Loucy (cell line): ENCODE measurements at regions not wholly inside any gene's neighbourhood (a gene's known extent, or its start where the extent isn't known, plus 50 kb on each side); places are given as distances from the start of the nearest gene placed in this dataset.
A peak's percentile ranks its signal among the peaks of the same experiment; 100 is the strongest.
"Not testable (repeated sequence)": the region's sequence is repeated elsewhere in the genome, so short reads cannot be mapped to it uniquely, and the experiment has no call there.

Experiments used
- H2AFZ ChIP-seq: fragments of 200-600 bp; sonication (generic); 2 replicates; pipeline ENCODE4 v1.6.0; 2016; ENCODE audit warnings: antibody characterized with exemption, mild to moderate bottlenecking, low read length, moderate library complexity
- H3F3A ChIP-seq: fragments of 200-600 bp; 2 replicates; pipeline ENCODE4 v1.6.0; 2016; ENCODE audit warnings: antibody characterized with exemption, low read depth, mild to moderate bottlenecking
- H3K27me3 ChIP-seq: fragments of 200-600 bp; sonication (generic); 2 replicates; pipeline ENCODE4 v1.6.1; 2014; ENCODE audit warnings: low read length, mild to moderate bottlenecking; ENCODE audit not compliant: insufficient read depth, poor library complexity, severe bottlenecking
- H3K36me3 ChIP-seq: fragments of 200-600 bp; sonication (generic); 2 replicates; pipeline ENCODE4 v1.6.1; 2016; ENCODE audit warnings: low read length; ENCODE audit not compliant: insufficient read depth
- H3K4me1 ChIP-seq: fragments of 200-600 bp; sonication (generic); 2 replicates; pipeline ENCODE4 v1.5.1; 2014; ENCODE audit warnings: low read length, mild to moderate bottlenecking; ENCODE audit not compliant: insufficient read depth, poor library complexity, severe bottlenecking
- H3K4me2 ChIP-seq: fragments of 200-600 bp; sonication (generic); 2 replicates; pipeline ENCODE4 v1.6.0; 2014; ENCODE audit warnings: antibody characterized with exemption, low read length, low read depth, mild to moderate bottlenecking; ENCODE audit not compliant: poor library complexity, severe bottlenecking
- H3K4me3 ChIP-seq: fragments of 200-600 bp; sonication (generic); 2 replicates; pipeline ENCODE4 v1.5.1; 2014; ENCODE audit warnings: low read length, mild to moderate bottlenecking, mixed read lengths; ENCODE audit not compliant: poor library complexity, severe bottlenecking
- H3K79me2 ChIP-seq: fragments of 200-600 bp; sonication (generic); 2 replicates; pipeline ENCODE4 v1.6.1; 2014; ENCODE audit warnings: low read length; ENCODE audit not compliant: insufficient read depth
- H3K9ac ChIP-seq: fragments of 200-600 bp; sonication (generic); 2 replicates; pipeline ENCODE4 v1.6.0; 2014; ENCODE audit warnings: mild to moderate bottlenecking, low read depth, low read length, moderate library complexity; ENCODE audit not compliant: poor library complexity, severe bottlenecking
- H3K9me2 ChIP-seq: fragments of 200-600 bp; sonication (generic); replicated peaks from 2 replicates; pipeline ENCODE4 v1.6.1; 2016; ENCODE audit warnings: low read depth, low read length, mixed read lengths
- H3K9me3 ChIP-seq: fragments of 200-600 bp; sonication (generic); 2 replicates; pipeline ENCODE4 v1.6.1; 2014; ENCODE audit warnings: mild to moderate bottlenecking, antibody characterized with exemption, low read length, low read depth; ENCODE audit not compliant: insufficient read depth
- H4K20me1 ChIP-seq: fragments of 200-600 bp; sonication (generic); 2 replicates; pipeline ENCODE4 v1.6.0; 2014; ENCODE audit warnings: antibody characterized with exemption, low read length, mild to moderate bottlenecking; ENCODE audit not compliant: insufficient read depth, poor library complexity, severe bottlenecking
- EZH2phosphoT487 ChIP-seq: fragments of 200-600 bp; IDR thresholded peaks from 2 replicates; pipeline ENCODE4 v1.6.1; 2018; ENCODE audit warnings: antibody characterized with exemption, mild to moderate bottlenecking, moderate library complexity, borderline replicate concordance
- TF ChIP-seq, protein P1 (sequence below): fragments of 200-600 bp; sonication (generic); conservative IDR thresholded peaks from 2 replicates; pipeline ENCODE4 v1.5.1; 2014; ENCODE audit warnings: mild to moderate bottlenecking, antibody characterized with exemption, low read length

DNA sequence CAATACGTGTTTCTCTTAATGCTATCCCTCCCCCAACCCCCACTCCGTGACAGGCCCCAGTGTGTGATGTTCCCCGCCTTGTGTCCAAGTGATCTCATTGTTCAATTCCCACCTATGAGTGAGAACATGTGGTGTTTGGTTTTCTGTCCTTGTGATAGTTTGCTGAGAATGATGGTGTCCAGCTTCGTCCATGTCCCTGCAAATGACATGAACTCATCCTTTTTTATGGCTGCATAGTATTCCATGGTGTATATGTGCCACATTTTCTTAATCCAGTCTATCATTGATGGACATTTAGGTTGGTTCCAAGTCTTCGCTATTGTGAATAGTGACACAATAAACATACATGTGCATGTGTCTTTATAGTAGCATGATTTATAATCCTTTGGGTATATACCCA lies 52.5 kb downstream of the KIAA0408 start:
- not testable (repeated sequence) for H3K27me3 ChIP-seq, H3F3A ChIP-seq, H4K20me1 ChIP-seq, H3K4me3 ChIP-seq, H3K9ac ChIP-seq, H3K36me3 ChIP-seq, H3K79me2 ChIP-seq, H2AFZ ChIP-seq, H3K9me2 ChIP-seq, H3K4me2 ChIP-seq, H3K9me3 ChIP-seq, H3K4me1 ChIP-seq

DNA sequence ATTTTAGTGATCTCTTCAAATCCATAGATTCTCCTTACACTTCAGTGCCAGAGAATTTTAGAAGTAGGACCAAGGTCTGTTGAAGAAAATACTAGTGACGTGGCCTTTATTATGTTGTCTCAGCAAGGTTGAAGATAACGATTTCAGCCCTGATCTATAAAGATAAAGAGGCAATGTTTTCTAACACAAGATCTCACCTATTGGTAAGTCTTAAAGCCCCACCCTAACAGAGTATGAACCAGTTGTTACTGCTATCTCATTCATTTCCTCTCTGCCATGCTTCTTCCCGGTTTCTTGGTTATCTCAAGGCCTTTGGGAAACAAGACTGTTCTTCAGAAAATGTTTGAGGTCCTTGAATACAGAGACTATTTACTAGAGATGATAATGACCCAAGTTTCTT lies 53.1 kb downstream of the KIAA0408 start:
- H3K9ac ChIP-seq, result no peak overlapping the region
- no peak overlapping the region for H3K4me2 ChIP-seq
- no peaks in the 10 kb centered on the region for H4K20me1 ChIP-seq
- H2AFZ ChIP-seq, result no peak overlapping the region
- TF ChIP-seq, protein P1, sequence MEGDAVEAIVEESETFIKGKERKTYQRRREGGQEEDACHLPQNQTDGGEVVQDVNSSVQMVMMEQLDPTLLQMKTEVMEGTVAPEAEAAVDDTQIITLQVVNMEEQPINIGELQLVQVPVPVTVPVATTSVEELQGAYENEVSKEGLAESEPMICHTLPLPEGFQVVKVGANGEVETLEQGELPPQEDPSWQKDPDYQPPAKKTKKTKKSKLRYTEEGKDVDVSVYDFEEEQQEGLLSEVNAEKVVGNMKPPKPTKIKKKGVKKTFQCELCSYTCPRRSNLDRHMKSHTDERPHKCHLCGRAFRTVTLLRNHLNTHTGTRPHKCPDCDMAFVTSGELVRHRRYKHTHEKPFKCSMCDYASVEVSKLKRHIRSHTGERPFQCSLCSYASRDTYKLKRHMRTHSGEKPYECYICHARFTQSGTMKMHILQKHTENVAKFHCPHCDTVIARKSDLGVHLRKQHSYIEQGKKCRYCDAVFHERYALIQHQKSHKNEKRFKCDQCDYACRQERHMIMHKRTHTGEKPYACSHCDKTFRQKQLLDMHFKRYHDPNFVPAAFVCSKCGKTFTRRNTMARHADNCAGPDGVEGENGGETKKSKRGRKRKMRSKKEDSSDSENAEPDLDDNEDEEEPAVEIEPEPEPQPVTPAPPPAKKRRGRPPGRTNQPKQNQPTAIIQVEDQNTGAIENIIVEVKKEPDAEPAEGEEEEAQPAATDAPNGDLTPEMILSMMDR, result no peak
- TF ChIP-seq EZH2phosphoT487, result no peak
- H3K36me3 ChIP-seq, result no peaks in the 10 kb centered on the region
- H3K9me3 ChIP-seq, result no peaks in the 10 kb centered on the region
- no peak overlapping the region for H3K4me3 ChIP-seq
- no peaks in the 10 kb centered on the region for H3K9me2 ChIP-seq
- no peaks in the 10 kb centered on the region for H3K79me2 ChIP-seq
- H3K4me1 ChIP-seq, result peaks cover 6% of the 10 kb centered on the region
- H3K27me3 ChIP-seq, result no peaks in the 10 kb centered on the region
- H3F3A ChIP-seq, result no peaks in the 10 kb centered on the region

DNA sequence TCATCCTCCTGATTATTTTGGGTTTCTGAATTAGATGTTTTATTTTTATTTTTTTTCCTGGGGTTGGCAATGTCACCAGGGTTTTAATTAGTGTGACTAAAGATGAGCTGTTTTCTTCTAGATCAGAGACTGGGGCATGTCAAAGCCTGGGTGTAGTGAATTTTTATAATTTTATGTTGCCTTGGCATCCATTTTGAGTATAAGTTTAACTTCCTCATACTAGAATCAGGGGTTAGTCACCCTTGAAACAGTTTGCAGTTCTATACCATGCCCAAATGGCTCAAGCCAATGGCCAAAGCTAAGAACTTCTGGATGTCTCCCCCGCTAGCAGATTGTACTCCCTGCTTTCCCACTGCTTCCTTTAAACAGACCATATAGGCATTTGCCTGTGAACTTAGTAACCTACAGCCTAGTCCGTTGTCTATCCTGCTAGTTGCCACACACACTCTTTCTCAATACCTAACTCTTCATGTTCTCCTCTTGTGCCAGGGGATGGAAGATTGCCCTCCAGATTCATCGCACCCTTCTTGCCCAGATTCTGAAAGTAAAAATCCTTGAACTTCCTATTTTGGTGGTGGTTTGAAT lies 54.5 kb downstream of the KIAA0408 start:
- Histone ChIP-seq H3K4me2 (no peak overlapping the region), H3F3A (no peaks in the 10 kb centered on the region), H4K20me1 (no peaks in the 10 kb centered on the region), H2AFZ (peak overlapping the region; percentile 17; the same call in 1 of the 2 replicates), H3K27me3 (no peaks in the 10 kb centered on the region), H3K9ac (no peak overlapping the region), H3K9me3 (no peaks in the 10 kb centered on the region), H3K9me2 (no peaks in the 10 kb centered on the region), H3K4me3 (no peak overlapping the region), H3K36me3 (no peaks in the 10 kb centered on the region), H3K79me2 (no peaks in the 10 kb centered on the region), H3K4me1 (peaks cover 6% of the 10 kb centered on the region)
- TF ChIP-seq, protein P1, result no peak
- TF ChIP-seq EZH2phosphoT487, result no peak

DNA sequence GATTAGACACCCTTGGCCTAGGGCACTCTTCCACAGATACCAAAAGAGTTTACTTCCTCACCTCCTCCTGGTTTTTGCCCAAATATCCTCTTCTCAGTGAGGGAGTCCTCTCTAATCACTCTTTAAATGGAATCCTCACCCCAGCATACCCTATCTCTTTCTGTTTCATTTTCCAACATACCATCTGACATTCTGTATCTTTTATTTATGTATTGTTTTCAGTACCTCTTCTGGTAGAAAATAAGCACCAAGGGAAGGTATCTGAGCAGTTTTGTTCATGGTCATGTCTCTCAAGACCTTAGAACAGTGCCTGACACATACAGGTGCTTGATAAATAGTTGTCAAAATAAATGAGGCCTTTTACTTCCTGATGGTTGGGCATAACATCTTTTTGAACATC lies 55.1 kb downstream of the KIAA0408 start:
- Histone ChIP-seq H3K4me1 (peaks cover 6% of the 10 kb centered on the region), H3K27me3 (no peaks in the 10 kb centered on the region), H3K36me3 (no peaks in the 10 kb centered on the region), H3K79me2 (no peaks in the 10 kb centered on the region), H4K20me1 (no peaks in the 10 kb centered on the region), H3F3A (no peaks in the 10 kb centered on the region), H2AFZ (peak overlapping the region; percentile 48), H3K4me3 (no peak overlapping the region), H3K4me2 (peak overlapping the region; percentile 1), H3K9ac (no peak overlapping the region), H3K9me2 (no peaks in the 10 kb centered on the region), H3K9me3 (no peaks in the 10 kb centered on the region)
- TF ChIP-seq EZH2phosphoT487, result no peak
- TF ChIP-seq, protein P1, result no peak
